NB4 (cell line): ENCODE measurements at regions not wholly inside any gene's neighbourhood (a gene's known extent, or its start where the extent isn't known, plus 50 kb on each side); places are given as distances from the start of the nearest gene placed in this dataset.

Experiments
- DNase-seq: peaks from one replicate; pipeline ENCODE4 v3.0.0; 2010; ENCODE audit warnings: low read depth
- H3K4me3 ChIP-seq: one replicate; pipeline ENCODE4 v1.5.1; 2011; ENCODE audit warnings: mild to moderate bottlenecking, low read depth, low read length, moderate library complexity
- CTCF ChIP-seq: IDR thresholded peaks from one replicate; pipeline ENCODE4 v1.5.1; 2012; ENCODE audit warnings: low read depth, low read length
- MAX ChIP-seq: IDR thresholded peaks from 2 replicates; pipeline ENCODE4 v1.6.1; 2011; ENCODE audit warnings: low read depth, low read length
- MYC ChIP-seq: IDR thresholded peaks from 2 replicates; pipeline ENCODE4 v1.6.1; 2011; ENCODE audit warnings: low read depth, low read length
- POLR2A ChIP-seq: IDR thresholded peaks from 2 replicates; pipeline ENCODE4 v1.6.1; 2011; ENCODE audit warnings: mild to moderate bottlenecking; ENCODE audit not compliant: insufficient read length; ENCODE audit errors: extremely low read depth

DNA sequence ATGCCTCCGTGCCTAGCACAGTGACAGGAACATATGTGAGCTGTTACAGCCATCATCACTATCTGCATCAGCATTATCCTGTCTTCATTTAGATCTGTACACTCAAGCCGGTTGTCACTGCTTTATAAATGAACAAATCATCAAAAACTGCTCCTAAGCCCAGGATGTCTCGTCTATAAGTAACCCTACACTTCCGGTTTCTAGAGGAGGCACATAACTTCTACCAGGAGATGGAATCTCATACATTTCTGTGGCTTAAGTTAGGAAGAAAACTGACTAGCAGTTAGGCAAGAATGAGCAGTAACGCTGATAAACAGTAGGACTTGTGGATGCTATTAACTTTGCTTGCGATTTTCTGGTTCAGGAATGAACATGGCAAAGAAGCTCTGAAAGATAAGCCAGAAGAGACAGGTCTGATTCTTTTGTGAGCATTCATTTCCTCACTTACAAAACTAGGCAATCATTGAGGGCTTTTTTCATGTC, 1199.2 kb downstream of the SORCS3 start:
- DNase-seq: no peak
- H3K4me3 ChIP-seq: no peak overlapping the region
- TF ChIP-seq CTCF: no peak
- no peak for TF ChIP-seq MAX
- TF ChIP-seq POLR2A: no peak
- no peak for TF ChIP-seq MYC

GRCh38 chr10:105838392-105838791, 1197.3 kb downstream of the SORCS3 start:
- no peak for TF ChIP-seq CTCF
- TF ChIP-seq MAX: no peak
- TF ChIP-seq POLR2A: no peak
- no peak overlapping the region for H3K4me3 ChIP-seq
- DNase-seq: no peak

GRCh38 chr10:105837951-105838350, 1196.9 kb downstream of the SORCS3 start:
- H3K4me3 ChIP-seq: no peak overlapping the region
- TF ChIP-seq CTCF: no peak
- TF ChIP-seq MAX: no peak
- TF ChIP-seq POLR2A: no peak
- TF ChIP-seq MYC: no peak
- peak; percentile 5 for DNase-seq

DNA sequence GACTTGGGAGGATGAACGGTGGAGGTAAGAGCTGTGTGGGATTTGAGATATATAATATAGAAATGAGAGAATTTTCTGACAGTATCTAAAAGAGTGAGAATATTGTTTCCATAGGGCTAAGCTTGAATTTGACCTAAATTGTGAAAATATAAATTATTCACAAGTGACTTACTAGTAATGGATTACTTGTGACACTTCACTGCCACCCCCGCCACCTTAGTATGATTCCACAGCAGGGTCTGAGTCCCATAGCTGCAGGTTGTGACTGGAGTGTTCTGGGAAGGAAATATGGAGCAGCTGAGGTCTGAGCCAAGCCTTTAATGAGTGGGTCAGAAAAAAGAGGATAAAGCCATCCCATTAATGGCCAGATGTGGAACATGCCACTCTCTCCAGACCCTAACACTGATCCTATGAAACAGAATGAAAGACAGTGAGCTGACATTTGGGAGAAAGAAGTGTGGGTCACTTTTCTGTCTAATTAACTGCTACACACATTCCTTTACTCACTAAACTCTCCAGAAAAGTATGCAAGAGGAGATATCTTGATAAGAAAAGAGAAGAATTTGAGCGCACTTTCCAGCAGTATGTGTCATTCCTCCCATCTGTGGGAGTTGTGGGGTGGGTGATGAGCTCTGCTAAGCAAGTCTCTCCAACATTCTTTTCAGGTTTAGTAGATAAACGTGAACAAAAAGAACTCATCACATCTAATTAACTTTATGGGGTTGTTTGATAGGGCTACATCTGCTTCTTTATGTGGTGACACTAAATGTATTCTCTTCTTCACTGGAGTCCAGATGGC, 1193.4 kb downstream of the SORCS3 start:
- no peak for DNase-seq
- TF ChIP-seq MYC: no peak
- TF ChIP-seq POLR2A: no peak
- no peak for TF ChIP-seq MAX
- TF ChIP-seq CTCF: no peak

GRCh38 chr10:105827133-105827532, 1186.0 kb downstream of the SORCS3 start:
- no peak overlapping the region for H3K4me3 ChIP-seq
- TF ChIP-seq POLR2A (no peak), MAX (no peak), MYC (no peak), CTCF (no peak)
- DNase-seq: peak; percentile 8

More for the DNA sequence above, 1193.4 kb downstream of the SORCS3 start:
- no peak overlapping the region for H3K4me3 ChIP-seq
